KOPT-K1 (cell line): ENCODE measurements at regions not wholly inside any gene's neighbourhood (a gene's known extent, or its start where the extent isn't known, plus 50 kb on each side); places are given as distances from the start of the nearest gene placed in this dataset.
"Not testable (repeated sequence)": the region's sequence is repeated elsewhere in the genome, so short reads cannot be mapped to it uniquely, and the experiment has no call there.

ENCODE experiments used
- H3K27ac ChIP-seq: fragments of 200-600 bp; sonication (generic); 2 replicates; pipeline ENCODE4 v1.5.1; 2016; ENCODE audit warnings: antibody characterized with exemption, mild to moderate bottlenecking, low read depth, low read length; ENCODE audit not compliant: poor library complexity, severe bottlenecking
- H3K36me3 ChIP-seq: fragments of 200-600 bp; sonication (generic); 2 replicates; pipeline ENCODE4 v1.5.1; 2017; ENCODE audit warnings: antibody characterized with exemption, mild to moderate bottlenecking, low read length, moderate library complexity; ENCODE audit not compliant: insufficient read depth
- H3K9me3 ChIP-seq: fragments of 200-600 bp; sonication (generic); 2 replicates; pipeline ENCODE4 v1.5.1; 2017; ENCODE audit warnings: antibody characterized with exemption, low read length, mild to moderate bottlenecking; ENCODE audit not compliant: insufficient read depth, poor library complexity, severe bottlenecking

DNA sequence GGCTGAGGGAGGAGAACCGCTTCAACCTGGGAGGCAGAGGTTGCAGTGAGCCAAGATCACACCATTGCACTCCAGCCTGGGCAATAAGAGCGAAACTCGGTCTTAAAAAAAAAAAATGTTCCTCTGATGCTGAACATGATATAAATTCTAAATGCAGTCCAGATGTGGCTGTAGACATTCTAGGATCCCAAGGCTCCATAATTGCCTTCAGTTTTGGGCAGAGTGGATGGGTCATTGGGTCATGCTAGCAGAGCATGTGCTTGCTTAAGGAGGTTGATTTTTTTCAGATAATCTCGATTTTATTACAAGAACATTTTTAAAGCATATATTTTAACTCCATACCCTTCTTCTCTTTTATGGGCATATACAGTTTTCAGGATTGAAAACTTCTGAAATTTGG is 112.0 kb downstream of the UTRN start:
- no peak overlapping the region for H3K27ac ChIP-seq
- peaks cover 23% of the 10 kb centered on the region for H3K9me3 ChIP-seq
- peaks cover 5% of the 10 kb centered on the region; the same call in 1 of the 2 replicates for H3K36me3 ChIP-seq

DNA sequence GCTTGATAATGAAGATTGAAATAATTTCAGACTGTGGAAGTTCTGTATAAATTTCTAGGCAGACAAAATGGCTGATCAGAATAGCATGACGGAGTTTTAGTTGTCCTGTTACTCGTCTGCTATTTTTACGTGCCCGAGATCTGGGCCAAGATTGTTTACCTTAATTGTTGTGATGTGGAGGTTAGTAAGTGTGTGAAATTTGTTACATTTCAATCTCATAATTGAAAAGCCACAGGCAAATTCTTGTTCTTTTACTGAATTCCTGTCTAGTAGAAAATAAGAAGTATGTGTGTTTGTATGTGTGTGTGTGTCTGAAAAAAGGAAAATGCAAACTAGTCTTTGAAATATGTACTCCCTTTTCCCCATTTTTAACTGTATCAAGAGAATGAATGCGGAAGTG is 115.2 kb downstream of the UTRN start:
- peaks cover 23% of the 10 kb centered on the region for H3K9me3 ChIP-seq
- H3K36me3 ChIP-seq, result peaks cover 12% of the 10 kb centered on the region; the same call in 1 of the 2 replicates
- H3K27ac ChIP-seq, result no peak overlapping the region

DNA sequence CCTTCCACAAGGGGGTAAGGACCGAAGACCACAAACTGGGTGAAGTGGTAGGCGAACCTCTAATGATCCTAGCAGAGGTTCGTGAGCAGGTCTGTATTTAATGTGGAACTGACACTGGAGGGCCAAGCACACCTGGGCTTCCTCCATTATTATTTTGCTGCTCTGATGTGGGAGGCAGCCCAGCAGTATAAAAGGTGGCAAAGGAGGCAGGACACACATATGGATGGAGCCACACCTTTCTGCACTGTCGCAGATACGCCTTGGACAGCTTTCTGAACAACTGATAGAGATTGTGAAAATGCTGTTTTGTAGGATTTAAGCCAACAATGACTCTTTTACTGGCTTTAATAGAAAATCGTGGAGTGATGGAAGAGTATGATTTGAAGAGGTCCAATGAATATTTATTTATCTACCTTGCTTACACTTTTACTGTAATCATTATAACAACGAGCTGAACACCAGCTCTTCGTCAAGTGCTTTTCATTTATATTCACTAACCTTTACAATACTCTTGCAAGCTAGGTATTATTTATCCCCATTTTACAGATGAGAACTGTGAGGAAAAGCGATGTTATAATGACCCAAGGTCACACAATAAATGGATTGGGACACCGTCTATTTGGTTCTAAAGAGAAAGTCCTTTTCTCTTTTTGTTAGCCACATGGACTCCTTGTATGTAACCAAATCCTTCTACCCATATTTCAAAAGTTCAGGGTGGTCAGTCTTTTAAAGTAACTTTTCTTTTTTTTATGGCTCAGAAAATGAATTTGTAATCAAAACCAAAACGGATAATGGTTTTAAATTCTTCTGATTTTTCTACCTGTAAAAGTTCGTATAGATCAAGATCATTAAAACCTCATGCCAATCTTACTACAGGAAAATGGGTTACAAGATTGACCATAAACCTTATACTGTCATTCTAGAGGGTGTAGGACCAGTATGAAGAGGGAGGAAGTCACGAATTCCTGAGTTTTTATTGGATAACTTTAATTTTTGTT is 116.9 kb downstream of the UTRN start:
- no peak overlapping the region for H3K27ac ChIP-seq

DNA sequence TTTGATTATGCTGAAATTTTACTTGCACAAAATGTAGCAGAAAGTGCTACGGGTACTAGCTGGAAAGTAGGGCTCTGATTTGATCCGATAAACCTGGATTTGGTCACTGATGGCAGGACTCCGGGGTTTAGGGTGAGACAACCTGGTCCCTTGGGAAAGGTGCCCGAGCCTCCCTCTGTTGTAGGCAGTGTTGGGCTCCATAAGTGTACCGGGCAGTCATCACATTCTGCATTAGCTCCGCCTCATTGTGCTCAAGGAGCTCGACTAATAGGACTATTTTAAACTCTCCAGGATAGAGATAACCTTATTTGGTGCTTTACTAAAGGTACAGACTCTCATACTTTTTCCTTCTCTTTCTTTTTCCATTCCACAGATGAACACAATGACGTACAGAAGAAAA is 117.6 kb downstream of the UTRN start:
- Histone ChIP-seq H3K36me3 (peaks cover 10% of the 10 kb centered on the region; the same call in 1 of the 2 replicates), H3K27ac (no peak overlapping the region)

More for the DNA sequence above, 116.9 kb downstream of the UTRN start:
- peaks cover 15% of the 10 kb centered on the region for H3K9me3 ChIP-seq
- H3K36me3 ChIP-seq, result peaks cover 12% of the 10 kb centered on the region; the same call in 1 of the 2 replicates

DNA sequence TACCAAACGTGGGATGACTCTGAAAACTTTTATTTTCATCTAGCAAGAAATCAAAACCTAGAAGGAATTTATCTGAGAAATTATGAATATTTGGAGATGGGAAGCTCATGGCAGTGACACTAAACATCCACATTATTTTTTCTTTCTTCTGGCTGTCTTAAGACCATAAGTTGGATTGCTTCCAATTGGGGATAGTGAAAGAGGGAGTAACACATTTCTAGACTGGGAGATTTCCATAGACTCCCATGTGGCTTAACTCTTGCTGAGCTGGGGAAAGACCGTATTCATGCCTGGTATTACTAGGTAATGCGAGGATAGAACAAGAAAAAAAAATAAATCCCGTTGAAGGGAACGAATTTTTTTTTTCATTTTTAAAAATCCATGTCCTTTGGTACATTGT is 120.0 kb downstream of the UTRN start:
- no peak overlapping the region for H3K27ac ChIP-seq
- 0 out of 2 replicates have a peak, but pooled peaks cover 7% of the 10 kb centered on the region for H3K36me3 ChIP-seq
- H3K9me3 ChIP-seq, result no peaks in the 10 kb centered on the region

More for the DNA sequence above, 117.6 kb downstream of the UTRN start:
- peaks cover 8% of the 10 kb centered on the region for H3K9me3 ChIP-seq

DNA sequence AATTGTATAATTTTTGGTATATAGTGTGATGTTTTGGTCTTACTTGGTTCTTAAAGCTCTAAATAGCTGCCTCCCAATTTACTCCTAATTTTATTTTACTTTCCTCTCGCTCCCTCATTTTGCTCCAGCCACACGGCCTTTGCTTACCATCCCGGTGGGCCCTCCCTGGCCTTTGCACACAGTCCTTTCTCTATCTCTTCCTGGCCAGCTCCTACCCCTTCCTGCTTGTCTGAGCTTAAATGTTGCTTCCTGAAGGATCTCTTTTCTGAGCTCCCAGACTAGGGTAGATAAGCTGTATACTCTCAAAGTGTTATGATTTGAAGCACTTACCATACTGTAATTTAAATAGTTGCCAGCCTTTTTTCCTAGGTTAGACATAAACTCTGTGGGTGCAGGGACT is 121.7 kb downstream of the UTRN start:
- Histone ChIP-seq H3K36me3 (0 out of 2 replicates have a peak, but pooled peaks cover 7% of the 10 kb centered on the region), H3K9me3 (no peaks in the 10 kb centered on the region), H3K27ac (no peak overlapping the region)

DNA sequence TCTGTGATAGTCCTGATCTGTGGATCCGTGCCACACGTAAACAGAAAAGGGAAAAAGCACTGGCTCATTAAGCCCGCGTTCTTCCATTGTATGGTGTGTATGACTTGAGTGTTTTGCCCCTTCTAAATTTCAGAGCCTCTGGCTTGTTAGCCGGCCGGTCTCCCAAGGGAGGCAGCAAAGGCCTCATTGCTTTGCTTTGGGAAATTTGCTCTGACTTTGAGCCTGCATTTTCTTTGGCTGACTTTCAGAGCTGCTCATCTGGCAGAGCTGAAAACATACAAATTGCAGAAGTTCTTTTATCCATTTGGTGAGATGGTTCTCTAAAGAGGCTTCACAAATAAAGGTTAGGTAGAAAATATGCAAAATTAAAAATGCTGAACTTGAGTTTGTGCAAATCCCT is 123.0 kb downstream of the UTRN start:
- no peak overlapping the region for H3K27ac ChIP-seq
- no peaks in the 10 kb centered on the region for H3K9me3 ChIP-seq
- 0 out of 2 replicates have a peak, but pooled peaks cover 2% of the 10 kb centered on the region for H3K36me3 ChIP-seq

DNA sequence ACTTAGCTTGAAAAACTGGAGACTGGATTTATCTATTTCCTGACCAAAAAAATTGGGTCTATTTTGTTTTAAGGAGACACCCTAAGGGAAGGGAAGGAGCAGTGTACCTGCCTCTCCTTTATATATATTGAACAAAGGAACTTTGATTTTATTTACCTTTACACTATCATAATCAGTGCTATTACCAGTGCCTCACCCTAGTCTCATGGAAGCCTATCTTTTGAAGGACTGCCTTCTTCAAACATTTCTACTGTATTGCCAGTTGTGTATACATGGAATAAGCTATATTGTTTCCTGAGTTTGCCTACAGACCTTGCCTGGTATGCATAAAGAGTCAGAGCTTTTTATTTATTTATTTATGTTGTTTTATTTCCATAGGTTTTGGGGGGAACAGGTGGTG is 124.9 kb downstream of the UTRN start:
- no peak overlapping the region for H3K27ac ChIP-seq
- no peaks in the 10 kb centered on the region for H3K9me3 ChIP-seq
- H3K36me3 ChIP-seq, result no peaks in the 10 kb centered on the region

DNA sequence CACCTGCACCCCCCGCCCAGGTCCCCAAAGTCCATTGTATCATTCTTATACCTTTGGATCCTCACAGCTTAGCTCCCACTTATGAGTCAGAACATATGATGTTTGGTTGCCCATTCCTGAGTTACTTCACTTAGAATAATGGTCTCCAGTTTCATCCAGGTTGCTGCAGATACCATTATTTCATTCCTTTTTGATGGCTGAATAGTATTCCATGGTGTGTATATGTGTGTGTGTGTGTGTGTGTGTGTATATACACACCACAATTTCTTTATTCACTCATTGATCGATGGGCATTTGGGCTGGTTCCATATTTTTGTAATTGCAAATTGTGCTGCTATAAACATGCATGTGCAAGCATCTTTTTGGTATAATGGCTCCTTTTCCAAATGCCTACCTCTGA is 125.4 kb downstream of the UTRN start:
- not testable (repeated sequence) for H3K36me3 ChIP-seq, H3K9me3 ChIP-seq, H3K27ac ChIP-seq

DNA sequence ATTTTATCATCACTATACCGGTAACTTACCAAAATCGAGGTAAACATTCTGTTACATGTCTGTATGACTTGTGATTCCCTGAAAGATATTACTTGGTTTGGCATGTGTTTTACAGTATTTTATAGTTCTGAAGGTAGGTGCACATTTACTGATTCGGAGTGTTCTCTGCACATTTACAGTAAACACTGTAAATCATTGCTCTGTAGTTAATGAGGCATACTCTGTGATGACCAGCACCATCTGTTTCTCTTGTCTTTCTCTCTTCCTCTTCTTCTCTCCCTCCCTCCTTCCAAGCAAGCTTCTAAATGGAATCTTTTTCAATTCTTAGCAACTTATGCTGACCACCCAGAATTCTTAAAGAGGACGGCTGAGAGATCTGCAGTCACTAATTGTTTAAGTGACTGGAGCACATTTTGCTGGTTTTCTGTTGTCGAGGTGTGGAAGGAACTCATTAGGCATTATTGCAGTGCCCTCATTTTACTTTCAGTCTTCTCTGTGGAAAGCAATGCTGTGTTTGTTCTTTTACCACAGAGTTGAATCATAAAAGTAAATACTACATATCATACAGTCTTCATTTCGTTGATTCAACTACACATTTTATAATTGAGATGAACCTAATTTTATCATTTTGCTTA is 126.5 kb downstream of the UTRN start:
- Histone ChIP-seq H3K9me3 (no peaks in the 10 kb centered on the region), H3K27ac (peak overlapping the region; percentile 47), H3K36me3 (no peaks in the 10 kb centered on the region)

DNA sequence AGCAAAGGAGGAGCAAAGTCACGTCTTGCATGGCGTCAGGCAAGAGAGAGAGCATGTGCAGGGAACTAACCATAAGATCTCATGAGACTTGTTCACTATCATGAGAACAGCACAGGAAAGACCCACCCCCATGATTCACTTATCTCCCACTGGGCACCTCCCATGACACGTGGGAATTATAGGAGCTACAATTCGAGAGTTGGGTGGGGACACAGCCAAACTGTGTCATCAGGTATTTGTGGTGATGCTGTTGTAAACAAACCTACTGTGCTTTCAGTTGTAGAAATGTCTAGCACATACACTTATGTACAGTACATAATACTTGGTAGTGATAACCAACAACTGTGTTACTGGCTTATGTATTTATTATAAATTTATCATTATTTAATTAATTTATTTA is 128.3 kb downstream of the UTRN start:
- no peaks in the 10 kb centered on the region for H3K9me3 ChIP-seq
- H3K36me3 ChIP-seq, result no peaks in the 10 kb centered on the region
- no peak overlapping the region for H3K27ac ChIP-seq

DNA sequence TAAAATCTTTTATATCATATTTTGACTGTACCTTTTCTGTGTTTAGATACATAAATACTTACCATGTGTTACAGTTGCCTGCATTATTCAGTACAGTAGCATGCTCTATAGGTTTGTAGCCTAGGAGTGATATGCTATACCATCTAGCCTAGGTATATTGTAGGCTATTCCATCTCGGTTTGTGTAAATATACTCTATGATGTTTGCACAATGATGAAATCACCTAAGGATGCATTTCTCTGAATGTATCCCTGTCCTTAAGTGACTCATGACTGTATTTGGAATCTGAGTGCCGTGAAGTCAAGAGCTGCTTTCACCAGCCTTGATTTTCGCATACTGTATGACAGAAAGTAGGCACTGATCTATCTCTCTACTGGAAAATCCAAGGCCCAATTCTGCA is 129.9 kb downstream of the UTRN start:
- no peaks in the 10 kb centered on the region for H3K36me3 ChIP-seq
- no peak overlapping the region for H3K27ac ChIP-seq
- no peaks in the 10 kb centered on the region for H3K9me3 ChIP-seq

DNA sequence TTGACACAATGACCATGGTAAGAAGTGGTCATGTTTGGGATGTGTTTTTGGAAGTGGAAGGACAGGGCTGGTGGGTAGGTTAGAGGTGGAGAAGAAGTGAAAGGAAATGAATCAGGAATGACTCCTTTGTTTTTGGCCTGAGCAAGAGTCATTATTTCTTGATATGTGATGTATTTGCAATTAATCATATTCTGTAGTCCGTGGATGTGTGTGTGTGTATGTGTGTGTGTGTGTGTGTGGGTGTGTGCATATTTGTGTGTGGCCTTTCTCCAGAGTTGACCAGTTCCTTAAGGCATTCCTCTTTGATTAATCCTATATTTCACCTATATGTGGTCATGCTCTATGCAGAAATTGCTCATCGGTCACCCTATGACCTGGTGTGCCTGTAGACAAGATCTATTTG is 130.7 kb downstream of the UTRN start:
- no peaks in the 10 kb centered on the region for H3K36me3 ChIP-seq
- H3K27ac ChIP-seq, result no peak overlapping the region

DNA sequence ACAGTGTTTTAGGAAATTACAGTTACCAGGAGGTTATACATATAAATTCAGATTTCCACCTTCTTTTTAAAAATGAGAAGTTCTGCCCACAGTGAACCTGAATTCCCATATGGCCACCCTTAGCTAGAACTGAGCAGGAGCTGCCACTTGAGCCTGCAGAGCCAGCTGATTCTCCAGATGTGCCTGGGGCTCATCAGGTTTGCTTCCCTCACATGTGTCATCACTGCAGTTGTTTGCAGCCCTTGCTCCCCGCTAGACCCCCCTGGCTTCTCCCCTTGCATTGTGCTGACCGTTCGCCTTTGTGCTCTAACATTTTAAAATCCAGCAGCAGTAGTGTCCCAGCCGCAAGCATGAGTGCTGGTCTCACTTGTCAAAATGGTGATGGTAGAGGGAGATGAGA is 131.1 kb downstream of the UTRN start:
- no peak overlapping the region for H3K27ac ChIP-seq
- H3K36me3 ChIP-seq, result no peaks in the 10 kb centered on the region
- no peaks in the 10 kb centered on the region for H3K9me3 ChIP-seq

More for the DNA sequence above, 130.7 kb downstream of the UTRN start:
- H3K9me3 ChIP-seq, result no peaks in the 10 kb centered on the region

DNA sequence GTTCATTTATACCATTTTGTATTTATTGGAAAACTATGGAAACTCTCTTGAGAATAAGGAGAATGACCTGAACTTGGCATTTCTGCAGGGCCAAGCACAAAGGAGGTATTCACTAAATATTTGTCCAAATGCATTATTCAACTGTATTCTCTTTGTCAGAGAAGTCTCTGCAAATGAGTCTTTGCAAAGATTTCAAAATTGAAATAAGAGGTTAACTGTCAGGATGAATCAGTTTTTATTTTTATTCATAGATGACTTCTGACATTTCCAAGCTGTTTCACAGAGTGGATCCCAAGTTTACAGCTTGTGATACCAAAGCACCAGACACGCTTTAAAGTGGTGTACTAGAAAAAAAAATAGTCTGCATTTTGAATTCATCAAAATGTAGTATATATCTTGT is 131.6 kb downstream of the UTRN start:
- H3K36me3 ChIP-seq, result no peaks in the 10 kb centered on the region; the same call in 1 of the 2 replicates
- no peak overlapping the region for H3K27ac ChIP-seq
- H3K9me3 ChIP-seq, result no peaks in the 10 kb centered on the region
